Middle frontal gyrus (tissue), 1 donor: ENCODE measurements at regions not wholly inside any gene's neighbourhood (a gene's known extent, or its start where the extent isn't known, plus 50 kb on each side); places are given as distances from the start of the nearest gene placed in this dataset.

Source experiments
- DNase-seq: peaks from one replicate; pipeline ENCODE4 v3.0.0-alpha.2; 2015; ENCODE audit warnings: low spot score; ENCODE audit errors: extremely low spot score

DNA sequence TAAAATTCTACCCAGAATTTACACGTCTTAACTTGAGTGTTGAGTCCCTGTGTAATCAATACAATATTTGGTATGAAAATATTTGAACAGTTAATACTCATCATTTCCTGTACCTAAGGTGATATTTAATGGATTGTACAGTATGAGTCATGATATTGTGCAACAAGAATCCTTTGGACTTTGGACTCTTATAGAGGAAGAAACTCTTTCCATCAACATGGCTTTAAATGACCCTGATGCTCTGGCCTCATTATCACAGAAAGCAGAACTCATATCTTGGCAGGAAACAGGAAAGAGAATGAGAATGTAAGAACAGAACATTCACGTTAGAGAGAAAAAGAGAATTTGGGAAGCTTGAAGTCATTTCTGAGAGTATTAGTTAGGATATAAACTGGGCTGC is 168.8 kb upstream of the B3GALT2 start:
- no peak for DNase-seq

DNA sequence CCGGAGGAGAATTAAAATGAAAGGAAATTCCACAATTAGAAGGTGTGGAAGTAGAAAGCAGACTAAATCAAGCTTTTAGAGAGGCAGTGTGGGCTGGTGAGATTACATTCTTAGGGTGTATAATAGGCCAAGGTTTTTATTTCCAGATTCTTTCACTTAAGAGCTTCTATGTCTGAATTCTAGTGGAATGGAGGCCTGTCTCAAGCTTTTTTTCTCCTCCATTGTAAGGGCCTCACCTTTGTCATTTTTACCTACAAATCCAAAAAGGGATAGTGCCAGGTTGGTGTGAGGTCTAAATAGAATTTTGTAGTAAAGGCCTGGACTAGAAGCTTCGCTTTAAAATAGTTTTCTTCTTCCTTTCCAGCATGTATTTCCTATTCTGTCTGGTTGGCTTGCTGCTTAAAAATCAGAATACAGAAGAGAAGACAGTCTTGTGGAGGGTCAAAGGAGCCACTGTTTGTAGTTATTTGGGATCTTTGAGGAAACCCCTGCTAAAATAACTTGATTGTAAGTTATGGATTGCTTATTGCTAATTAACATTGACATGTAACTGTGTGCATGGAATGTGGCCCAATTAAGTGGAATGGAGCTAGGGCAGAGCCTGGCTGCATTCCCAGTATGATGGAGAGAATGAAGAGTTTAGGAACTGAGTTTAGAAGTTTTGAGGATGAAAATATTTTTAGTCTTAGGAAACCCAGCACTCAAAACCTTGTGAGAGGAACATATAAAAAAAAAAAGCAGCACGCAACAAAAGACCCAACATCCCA is 162.5 kb upstream of the B3GALT2 start:
- no peak for DNase-seq

GRCh38 chr1:193348091-193348768 is 161.8 kb upstream of the B3GALT2 start:
- DNase-seq: peak; percentile 17

- no peak for DNase-seq
Measured at GRCh38 chr1:193346085-193346484, 159.7 kb upstream of the B3GALT2 start.

- DNase-seq: no peak
Measured at GRCh38 chr1:193342811-193343210, 156.4 kb upstream of the B3GALT2 start.

GRCh38 chr1:193340331-193340730 is 153.9 kb upstream of the B3GALT2 start:
- DNase-seq: no peak

DNA sequence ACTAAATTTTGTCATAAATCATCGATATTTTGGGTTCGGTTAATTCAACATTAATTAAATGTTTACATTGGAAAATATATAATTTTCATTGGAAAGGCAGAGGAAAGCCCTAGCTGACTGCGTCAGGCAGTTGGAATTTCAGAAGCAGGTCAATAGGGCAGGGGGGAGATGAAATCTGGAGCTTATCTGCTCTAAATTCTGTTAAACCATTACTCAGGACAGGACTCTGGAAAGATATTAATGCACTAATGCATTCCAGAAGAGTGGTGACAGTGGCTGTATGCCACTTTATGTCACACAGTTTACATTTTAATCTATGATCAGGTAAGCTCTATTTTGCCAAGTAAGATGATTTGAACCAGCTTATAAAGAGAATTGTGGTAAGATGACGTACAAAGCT is 153.0 kb upstream of the B3GALT2 start:
- DNase-seq: no peak

GRCh38 chr1:193338194-193338593 is 151.8 kb upstream of the B3GALT2 start:
- DNase-seq: no peak

GRCh38 chr1:193335806-193336428 is 149.5 kb upstream of the B3GALT2 start:
- DNase-seq: no peak

DNA sequence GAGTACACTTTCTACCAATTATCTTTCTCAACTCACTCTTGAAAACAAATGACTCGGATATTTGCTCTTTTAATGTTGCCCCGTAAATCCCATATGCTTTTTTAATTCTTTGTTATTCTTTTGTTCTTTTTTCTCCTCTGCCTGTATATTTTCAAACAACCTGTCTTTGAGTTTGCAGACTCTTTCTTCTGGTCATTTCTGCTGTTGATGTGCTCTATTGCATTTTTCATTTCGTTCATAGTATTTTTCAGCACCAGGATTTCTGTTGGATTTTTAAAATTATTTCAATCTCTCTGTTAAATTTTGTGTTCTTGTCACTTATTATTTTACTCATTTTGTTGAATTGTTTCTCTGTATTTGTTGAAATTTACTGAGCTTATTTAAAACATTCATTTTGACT is 146.8 kb upstream of the B3GALT2 start:
- DNase-seq: no peak

GRCh38 chr1:193326296-193326695 is 139.9 kb upstream of the B3GALT2 start:
- no peak for DNase-seq

- DNase-seq: no peak
Measured at GRCh38 chr1:193325771-193326170, 139.4 kb upstream of the B3GALT2 start.

- no peak for DNase-seq
Measured at GRCh38 chr1:193325042-193325441, 138.6 kb upstream of the B3GALT2 start.

GRCh38 chr1:193322211-193322610 is 135.8 kb upstream of the B3GALT2 start:
- no peak for DNase-seq

GRCh38 chr1:193321242-193321840 is 134.9 kb upstream of the B3GALT2 start:
- no peak for DNase-seq

DNA sequence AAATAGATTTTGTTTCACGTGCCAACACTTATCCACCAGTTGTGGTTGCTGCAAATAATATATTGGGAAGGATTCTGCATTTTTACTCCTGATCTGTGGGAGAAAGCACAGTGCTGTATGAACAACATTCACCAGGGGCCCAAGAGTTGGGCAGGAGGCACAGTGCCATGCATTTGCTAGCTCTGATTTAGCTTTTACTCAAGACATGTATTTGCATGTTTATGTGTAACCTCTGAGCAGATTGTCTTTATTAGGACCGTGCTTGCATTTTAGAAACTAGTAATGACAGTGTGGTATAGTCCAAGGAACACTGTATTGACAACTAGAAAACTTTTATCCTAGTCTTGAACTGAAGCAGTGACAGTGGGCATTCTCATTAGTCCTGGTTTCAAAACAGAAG is 133.9 kb upstream of the B3GALT2 start:
- DNase-seq: no peak

DNA sequence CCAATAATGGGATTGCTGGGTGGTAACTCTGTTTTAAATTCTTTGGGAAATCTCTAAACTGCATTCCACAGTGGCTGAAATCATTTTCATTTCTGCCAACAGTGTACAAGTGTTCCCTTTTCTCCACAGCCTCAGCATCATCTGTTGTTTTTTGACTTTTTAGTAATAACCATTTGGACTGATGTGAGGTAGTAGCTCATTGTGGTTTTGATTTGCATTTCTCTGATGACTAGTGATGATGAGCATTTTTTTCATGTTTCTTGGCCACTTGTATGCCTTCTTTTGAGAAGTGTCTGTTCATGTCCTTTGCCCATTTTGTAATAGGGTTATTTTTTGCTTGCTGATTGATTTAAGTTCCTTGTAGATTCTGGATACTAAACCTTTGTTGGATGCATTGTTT is 131.9 kb upstream of the B3GALT2 start:
- DNase-seq: no peak

- no peak for DNase-seq
Measured at GRCh38 chr1:193313354-193314140, 127.1 kb upstream of the B3GALT2 start.

DNA sequence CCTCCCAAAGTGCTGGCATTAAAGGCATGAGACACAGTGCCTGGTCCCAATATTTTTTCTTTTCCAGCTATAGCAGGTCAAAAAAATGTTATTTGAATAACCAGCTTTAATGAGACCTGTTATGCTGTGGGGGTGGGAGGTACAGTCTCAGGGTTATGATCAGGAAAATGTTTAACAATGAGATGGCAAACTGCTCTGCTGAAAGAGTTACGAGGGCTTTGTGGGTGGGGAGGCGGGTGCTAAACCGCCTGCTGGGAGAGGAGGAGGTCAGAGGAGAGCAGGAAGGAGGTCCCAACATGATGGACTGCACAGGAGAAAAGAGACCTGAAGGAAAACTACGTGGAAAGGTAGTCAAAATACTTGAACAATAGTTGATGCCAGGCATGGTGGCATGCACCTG is 126.0 kb upstream of the B3GALT2 start:
- no peak for DNase-seq

- no peak for DNase-seq
Measured at GRCh38 chr1:193311226-193311948, 125.0 kb upstream of the B3GALT2 start.

GRCh38 chr1:193310564-193310963 is 124.2 kb upstream of the B3GALT2 start:
- DNase-seq: no peak
